B cell (primary cell): ENCODE measurements at regions not wholly inside any gene's neighbourhood (a gene's known extent, or its start where the extent isn't known, plus 50 kb on each side); places are given as distances from the start of the nearest gene placed in this dataset.
"Not testable (repeated sequence)": the region's sequence is repeated elsewhere in the genome, so short reads cannot be mapped to it uniquely, and the experiment has no call there.

Source experiments
- ATAC-seq: fragments of 200-7000 bp; cut with Tn5 transposase; one replicate; pipeline ENCODE4 v1.10.0; 2021; ENCODE audit warnings: low read depth, mild to moderate bottlenecking, moderate number of reproducible peaks, moderate library complexity
- CTCF ChIA-PET: fragments of 350-600 bp; sonication (Branson Sonifier 250); formaldehyde crosslinking; loops from one replicate; lab custom pipeline; 2021; ENCODE audit warnings: antibody characterized with exemption, inconsistent platforms; lab: Charles Lee
- POLR2A ChIA-PET: fragments of 350-600 bp; sonication (Branson Sonifier 250); formaldehyde crosslinking; loops from one replicate; lab custom pipeline; 2021; ENCODE audit warnings: antibody characterized with exemption; lab: Charles Lee
- DNase-seq: peaks from one replicate; pipeline ENCODE4 v3.0.0; 2013
- H2AFZ ChIP-seq: 2 replicates; pipeline ENCODE4 v1.6.1; 2012; ENCODE audit warnings: mild to moderate bottlenecking, low read depth, low read length; ENCODE audit not compliant: insufficient read depth, poor library complexity, severe bottlenecking
- H3K27ac ChIP-seq, 2 donors: 1 replicate in 1 of 2; 2 replicates in 1 of 2; pipeline ENCODE4 v1.5.1; 2012 to 2013; ENCODE audit warnings: low read length in 2 of 2, mild to moderate bottlenecking in 2 of 2, moderate library complexity in 1 of 2
- H3K27me3 ChIP-seq, 4 experiments: fragments of 200-600 bp in 1 of 4; sonication (generic) in 1 of 4; replicated peaks in 1 of 4; 1 replicate in 2 of 4; 2 replicates in 2 of 4; pipeline versions ENCODE4 v1.6.1 to v1.7.0; 2013 to 2016; ENCODE audit warnings: low read length in 3 of 4, mild to moderate bottlenecking in 2 of 4, mixed read lengths in 1 of 4, moderate library complexity in 1 of 4; ENCODE audit not compliant: insufficient read depth in 4 of 4, control insufficient read depth in 3 of 4; ENCODE audit errors: control extremely low read depth in 1 of 4
- H3K36me3 ChIP-seq, 2 experiments: replicated peaks in 1 of 2; 1 replicate in 1 of 2; 2 replicates in 1 of 2; pipeline versions ENCODE4 v1.6.1 to v1.7.1; 2013; ENCODE audit warnings: low read length in 1 of 2; ENCODE audit not compliant: insufficient read depth in 2 of 2, control insufficient read depth in 1 of 2; ENCODE audit errors: control extremely low read depth in 1 of 2, extremely low read depth in 1 of 2
- H3K4me1 ChIP-seq, 2 donors: fragments of 200-600 bp in 1 of 2; sonication (generic) in 1 of 2; 1 replicate in 1 of 2; 2 replicates in 1 of 2; pipeline versions ENCODE4 v1.5.1 to v1.6.1; 2013 to 2017; ENCODE audit warnings: low read length in 2 of 2; ENCODE audit not compliant: control insufficient read depth in 2 of 2, insufficient read depth in 2 of 2
- H3K4me2 ChIP-seq: replicated peaks from 2 replicates; pipeline ENCODE3; 2012; ENCODE audit warnings: mild to moderate bottlenecking, low read depth, low read length; ENCODE audit not compliant: poor library complexity, severe bottlenecking
- H3K4me3 ChIP-seq, 5 experiments: fragments of 200-600 bp in 1 of 5; sonication (generic) in 1 of 5; 1 replicate in 3 of 5; 2 replicates in 2 of 5; pipeline versions ENCODE4 v1.5.1 to v1.7.0; 2011 to 2016; ENCODE audit warnings: low read length in 4 of 5, mild to moderate bottlenecking in 4 of 5, low read depth in 2 of 5, control low read depth in 1 of 5, moderate library complexity in 1 of 5; ENCODE audit not compliant: insufficient read depth in 1 of 5; ENCODE audit errors: control extremely low read depth in 1 of 5, extremely low read depth in 1 of 5
- H3K79me2 ChIP-seq: fragments of 200-600 bp; sonication (generic); one replicate; pipeline ENCODE4 v1.6.0; 2016; ENCODE audit warnings: low read length; ENCODE audit not compliant: control insufficient read depth, insufficient read depth
- H3K9ac ChIP-seq: fragments of 200-600 bp; sonication (generic); 2 replicates; pipeline ENCODE4 v1.6.1; 2017; ENCODE audit warnings: mild to moderate bottlenecking, low read length, moderate library complexity
- H3K9me3 ChIP-seq, 3 donors: one replicate each; pipeline versions ENCODE4 v1.6.1 to v1.7.1; 2013; ENCODE audit warnings: low read length in 2 of 3; ENCODE audit not compliant: control insufficient read depth in 2 of 3, insufficient read depth in 1 of 3; ENCODE audit errors: control extremely low read depth in 1 of 3
- H4K20me1 ChIP-seq: 2 replicates; pipeline ENCODE4 v1.6.0; 2012; ENCODE audit warnings: mild to moderate bottlenecking, low read length; ENCODE audit not compliant: insufficient read depth, control insufficient read depth, poor library complexity, severe bottlenecking
- H3K27ac Mint-ChIP-seq: one replicate; pipeline ENCODE4 v1.8.0; 2021; ENCODE audit warnings: mixed read lengths
- H3K27me3 Mint-ChIP-seq: one replicate; pipeline ENCODE4 v1.8.0; 2021; ENCODE audit warnings: mixed read lengths
- H3K4me1 Mint-ChIP-seq: one replicate; pipeline ENCODE4 v1.8.0; 2021; ENCODE audit warnings: mixed read lengths
- H3K4me3 Mint-ChIP-seq: one replicate; pipeline ENCODE4 v1.8.0; 2021; ENCODE audit warnings: mixed read lengths
- H3K9me3 Mint-ChIP-seq: one replicate; pipeline ENCODE4 v1.8.0; 2022; ENCODE audit warnings: mixed read lengths; ENCODE audit not compliant: insufficient read depth
- EZH2 ChIP-seq: IDR thresholded peaks from 2 replicates; pipeline ENCODE4 v1.6.1; 2012; ENCODE audit warnings: borderline replicate concordance, low read depth, mild to moderate bottlenecking, moderate library complexity, low read length; ENCODE audit not compliant: insufficient read depth, poor library complexity, severe bottlenecking
- WGBS: methylation state at CpG from one replicate; pipeline ENCODE4 v1.1.5; 2013; ENCODE audit warnings: missing lambda C conversion rate; ENCODE audit not compliant: insufficient coverage; 5-methylcytosine and 5-hydroxymethylcytosine counted together
- intact Hi-C: fragments of 100-400 bp; cut with micrococcal nuclease; formaldehyde crosslinking; loops from one replicate; pipeline ENCODE4 v1.10.0; 2022
- TF ChIP-seq, protein P1 (sequence below): fragments of 200-600 bp; IDR thresholded peaks from one replicate; pipeline ENCODE4 v1.8.0; 2022; ENCODE audit warnings: antibody characterized with exemption, mild to moderate bottlenecking

DNA sequence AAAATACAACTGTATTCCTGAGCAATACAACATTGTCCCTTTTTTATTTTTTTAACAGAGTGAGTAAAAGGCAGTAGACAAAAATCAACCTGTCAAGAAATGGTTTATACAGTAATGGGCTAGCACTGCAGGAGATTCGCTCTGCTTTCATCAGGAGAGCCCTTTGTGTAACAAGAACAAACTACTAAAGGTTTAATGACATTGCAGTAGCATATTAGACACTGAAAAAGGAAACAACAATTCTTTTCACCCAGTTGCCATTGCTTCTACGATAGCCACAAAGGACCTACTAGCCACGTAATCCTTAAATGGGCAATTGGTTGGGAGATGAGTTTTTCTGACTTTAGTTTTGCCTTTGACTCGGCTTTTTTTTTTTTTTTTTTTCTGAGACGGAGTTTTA lies 319.8 kb upstream of the TRPM3 start:
- no peak for TF ChIP-seq EZH2
- TF ChIP-seq, protein P1, sequence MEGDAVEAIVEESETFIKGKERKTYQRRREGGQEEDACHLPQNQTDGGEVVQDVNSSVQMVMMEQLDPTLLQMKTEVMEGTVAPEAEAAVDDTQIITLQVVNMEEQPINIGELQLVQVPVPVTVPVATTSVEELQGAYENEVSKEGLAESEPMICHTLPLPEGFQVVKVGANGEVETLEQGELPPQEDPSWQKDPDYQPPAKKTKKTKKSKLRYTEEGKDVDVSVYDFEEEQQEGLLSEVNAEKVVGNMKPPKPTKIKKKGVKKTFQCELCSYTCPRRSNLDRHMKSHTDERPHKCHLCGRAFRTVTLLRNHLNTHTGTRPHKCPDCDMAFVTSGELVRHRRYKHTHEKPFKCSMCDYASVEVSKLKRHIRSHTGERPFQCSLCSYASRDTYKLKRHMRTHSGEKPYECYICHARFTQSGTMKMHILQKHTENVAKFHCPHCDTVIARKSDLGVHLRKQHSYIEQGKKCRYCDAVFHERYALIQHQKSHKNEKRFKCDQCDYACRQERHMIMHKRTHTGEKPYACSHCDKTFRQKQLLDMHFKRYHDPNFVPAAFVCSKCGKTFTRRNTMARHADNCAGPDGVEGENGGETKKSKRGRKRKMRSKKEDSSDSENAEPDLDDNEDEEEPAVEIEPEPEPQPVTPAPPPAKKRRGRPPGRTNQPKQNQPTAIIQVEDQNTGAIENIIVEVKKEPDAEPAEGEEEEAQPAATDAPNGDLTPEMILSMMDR = no peak
- Mint-ChIP-seq H3K27me3 (peaks cover 17% of the 10 kb centered on the region), H3K4me1 (peaks cover 3% of the 10 kb centered on the region), H3K27ac (no peak overlapping the region), H3K9me3 (no peaks in the 10 kb centered on the region), H3K4me3 (no peak overlapping the region)
- no peaks in the 10 kb centered on the region for H4K20me1 ChIP-seq
- H2AFZ ChIP-seq = no peak overlapping the region
- no CpG with 5 or more reads among the region's 5 CpGs for WGBS
- H3K9ac ChIP-seq = no peak overlapping the region
- no peaks in the 10 kb centered on the region for H3K79me2 ChIP-seq
- ATAC-seq (no peak), DNase-seq (no peak)
- peaks cover 0 to 1% of the 10 kb centered on the region in 2 donors for H3K4me1 ChIP-seq
- H3K9me3 ChIP-seq = peaks cover 0 to 3% (median 0%) of the 10 kb centered on the region in 3 donors
- ChIA-PET CTCF (no interaction called here), POLR2A (no interaction called here)
- H3K36me3 ChIP-seq = no peaks in the 10 kb centered on the region
- no peak overlapping the region for H3K4me2 ChIP-seq
- no peak overlapping the region for H3K4me3 ChIP-seq
- intact Hi-C loops = no loop called here
- peaks cover 0 to 21% (median 4%) of the 10 kb centered on the region in 4 experiments for H3K27me3 ChIP-seq
- no peak overlapping the region for H3K27ac ChIP-seq

DNA sequence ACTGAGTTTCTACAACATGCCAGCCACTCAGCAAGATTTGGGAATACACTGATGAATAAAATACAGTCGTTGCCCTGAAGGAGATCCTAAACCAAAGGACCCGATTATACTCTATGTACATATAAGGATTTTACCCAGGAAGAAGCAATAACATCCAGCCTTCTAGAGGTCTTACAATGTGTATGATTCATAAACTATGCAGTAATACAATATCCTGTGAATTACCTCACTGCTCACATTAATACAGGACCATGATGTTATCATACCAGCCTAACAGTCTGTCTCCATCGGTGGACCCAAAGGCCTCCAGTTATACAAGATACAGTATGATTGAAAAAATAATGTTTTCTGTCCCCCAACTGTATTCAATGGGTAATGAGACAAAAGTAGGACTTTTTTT lies 310.5 kb upstream of the TRPM3 start:
- Histone ChIP-seq H3K4me3 (no peak overlapping the region), H3K4me2 (no peak overlapping the region), H4K20me1 (no peaks in the 10 kb centered on the region), H3K27ac (no peak overlapping the region), H3K9me3 (peaks cover 0 to 2% (median 0%) of the 10 kb centered on the region in 3 donors), H2AFZ (no peak overlapping the region), H3K36me3 (no peaks in the 10 kb centered on the region), H3K4me1 (no peaks in the 10 kb centered on the region), H3K27me3 (no peaks in the 10 kb centered on the region), H3K9ac (no peak overlapping the region), H3K79me2 (no peaks in the 10 kb centered on the region)
- WGBS = no CpG with 5 or more reads among the region's 3 CpGs
- no peak for DNase-seq
- H3K9me3 Mint-ChIP-seq = no peaks in the 10 kb centered on the region
- no peak for ATAC-seq
- ChIA-PET POLR2A (no interaction called here), CTCF (no interaction called here)
- peaks cover 4% of the 10 kb centered on the region for H3K27me3 Mint-ChIP-seq
- no peak overlapping the region for H3K4me3 Mint-ChIP-seq
- no peak overlapping the region for H3K27ac Mint-ChIP-seq
- TF ChIP-seq, protein P1 = no peak
- no peak for TF ChIP-seq EZH2
- H3K4me1 Mint-ChIP-seq = no peaks in the 10 kb centered on the region
- intact Hi-C loops = no loop called here

DNA sequence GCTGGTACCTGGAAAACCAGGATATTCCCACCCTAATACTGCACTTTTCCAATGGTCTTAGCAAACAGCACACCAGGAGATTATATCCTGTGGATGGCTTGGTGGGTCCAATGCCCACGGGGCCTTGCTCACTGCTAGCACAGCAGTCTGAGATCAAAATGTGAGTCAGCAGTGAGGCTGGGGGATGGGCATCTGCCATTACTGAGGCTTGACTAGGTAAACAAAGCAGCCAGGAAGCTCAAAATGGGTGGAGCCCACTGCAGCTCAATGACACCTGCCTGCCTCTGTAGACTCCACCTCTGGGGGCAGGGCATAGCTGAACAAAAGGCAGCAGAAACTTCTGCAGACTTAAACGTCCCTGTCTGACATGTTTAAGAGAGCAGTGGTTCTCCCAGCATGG lies 285.9 kb upstream of the TRPM3 start:
- H3K9me3 Mint-ChIP-seq, intact Hi-C loops, H3K4me1 Mint-ChIP-seq, H3K27me3 Mint-ChIP-seq, DNase-seq, H3K27ac ChIP-seq, H3K4me1 ChIP-seq, H3K36me3 ChIP-seq, H3K4me2 ChIP-seq, H3K27me3 ChIP-seq, H3K9ac ChIP-seq, H3K4me3 ChIP-seq, POLR2A ChIA-PET, ATAC-seq, H2AFZ ChIP-seq, H3K4me3 Mint-ChIP-seq, H3K79me2 ChIP-seq, H4K20me1 ChIP-seq, CTCF ChIA-PET, H3K9me3 ChIP-seq, H3K27ac Mint-ChIP-seq: not testable (repeated sequence)
- 62% methylated on average over 2 of the region's 2 CpGs for WGBS
